ENCODE measurements at regions not wholly inside any gene's neighbourhood (a gene's known extent, or its start where the extent isn't known, plus 50 kb on each side); places are given as distances from the start of the nearest gene placed in this dataset.

- H3K27ac ChIP-seq (ENCODE audit: low read depth): no peak overlapping the region
- no peak overlapping the region for H3K4me3 Mint-ChIP-seq
- TF ChIP-seq EZH2phosphoT487 (IDR thresholded peaks at IDR 0.05; ENCODE audit: unreplicated experiment) (no peak), POLR2AphosphoS5 (IDR thresholded peaks at IDR 0.05; ENCODE audit: low read depth) (no peak), JUNB (IDR thresholded peaks at IDR 0.05; ENCODE audit: unreplicated experiment) (no peak), CREB1 (CRISPR knock-in tag; IDR thresholded peaks at IDR 0.05; ENCODE audit: low read depth) (no peak), STAT1 (IDR thresholded peaks at IDR 0.05; ENCODE audit: unreplicated experiment) (no peak), ETS1 (IDR thresholded peaks at IDR 0.05) (no peak), NANOG (IDR thresholded peaks at IDR 0.05; ENCODE audit: borderline replicate concordance) (no peak), ZNF331 (CRISPR knock-in tag; IDR thresholded peaks at IDR 0.05; ENCODE audit: low read depth) (no peak), ZNF462 (CRISPR knock-in tag; IDR thresholded peaks at IDR 0.05) (no peak), ZNF114 (CRISPR knock-in tag; IDR thresholded peaks at IDR 0.05) (no peak), CTCF (conservative IDR thresholded peaks at IDR 0.05; ENCODE audit: low read depth in 2 of 2) (no peak), EZH2 (IDR thresholded peaks at IDR 0.05; ENCODE audit: low read depth, unreplicated experiment) (no peak)
- TF ChIP-seq, protein P1, sequence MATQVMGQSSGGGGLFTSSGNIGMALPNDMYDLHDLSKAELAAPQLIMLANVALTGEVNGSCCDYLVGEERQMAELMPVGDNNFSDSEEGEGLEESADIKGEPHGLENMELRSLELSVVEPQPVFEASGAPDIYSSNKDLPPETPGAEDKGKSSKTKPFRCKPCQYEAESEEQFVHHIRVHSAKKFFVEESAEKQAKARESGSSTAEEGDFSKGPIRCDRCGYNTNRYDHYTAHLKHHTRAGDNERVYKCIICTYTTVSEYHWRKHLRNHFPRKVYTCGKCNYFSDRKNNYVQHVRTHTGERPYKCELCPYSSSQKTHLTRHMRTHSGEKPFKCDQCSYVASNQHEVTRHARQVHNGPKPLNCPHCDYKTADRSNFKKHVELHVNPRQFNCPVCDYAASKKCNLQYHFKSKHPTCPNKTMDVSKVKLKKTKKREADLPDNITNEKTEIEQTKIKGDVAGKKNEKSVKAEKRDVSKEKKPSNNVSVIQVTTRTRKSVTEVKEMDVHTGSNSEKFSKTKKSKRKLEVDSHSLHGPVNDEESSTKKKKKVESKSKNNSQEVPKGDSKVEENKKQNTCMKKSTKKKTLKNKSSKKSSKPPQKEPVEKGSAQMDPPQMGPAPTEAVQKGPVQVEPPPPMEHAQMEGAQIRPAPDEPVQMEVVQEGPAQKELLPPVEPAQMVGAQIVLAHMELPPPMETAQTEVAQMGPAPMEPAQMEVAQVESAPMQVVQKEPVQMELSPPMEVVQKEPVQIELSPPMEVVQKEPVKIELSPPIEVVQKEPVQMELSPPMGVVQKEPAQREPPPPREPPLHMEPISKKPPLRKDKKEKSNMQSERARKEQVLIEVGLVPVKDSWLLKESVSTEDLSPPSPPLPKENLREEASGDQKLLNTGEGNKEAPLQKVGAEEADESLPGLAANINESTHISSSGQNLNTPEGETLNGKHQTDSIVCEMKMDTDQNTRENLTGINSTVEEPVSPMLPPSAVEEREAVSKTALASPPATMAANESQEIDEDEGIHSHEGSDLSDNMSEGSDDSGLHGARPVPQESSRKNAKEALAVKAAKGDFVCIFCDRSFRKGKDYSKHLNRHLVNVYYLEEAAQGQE (IDR thresholded peaks at IDR 0.05; ENCODE audit: unreplicated experiment): no peak
- H2AFZ ChIP-seq: no peak overlapping the region
- no peaks in the 10 kb centered on the region for H3K27me3 ChIP-seq (ENCODE audit: insufficient read depth)
- no peaks in the 10 kb centered on the region for H4K20me1 ChIP-seq (replicated peaks; ENCODE audit: insufficient read depth)
- H3K4me1 ChIP-seq (ENCODE audit: insufficient read depth): no peaks in the 10 kb centered on the region
- ATAC-seq: no peak
- no peaks in the 10 kb centered on the region for H3K79me2 ChIP-seq (replicated peaks; ENCODE audit: insufficient read depth)
- no peaks in the 10 kb centered on the region for H3K4me1 Mint-ChIP-seq
- H3K4me2 ChIP-seq: no peak overlapping the region
- H3K4me3 ChIP-seq: no peak overlapping the region
- no peaks in the 10 kb centered on the region for H3F3A ChIP-seq (replicated peaks; ENCODE audit: low read depth)
- H3K9me2 ChIP-seq (ENCODE audit: insufficient read depth): no peaks in the 10 kb centered on the region
- H3K36me3 Mint-ChIP-seq (ENCODE audit: low read depth): no peaks in the 10 kb centered on the region
- H3K27me3 Mint-ChIP-seq (ENCODE audit: insufficient read depth, low read depth, poor library complexity): peaks cover 4% of the 10 kb centered on the region
- no peaks in the 10 kb centered on the region for H3K9me3 Mint-ChIP-seq
- no peak overlapping the region for H3K27ac Mint-ChIP-seq
- no peaks in the 10 kb centered on the region for H3K36me3 ChIP-seq (ENCODE audit: insufficient read depth)
- DNase-seq (ENCODE audit: low spot score): no peak
Measured at GRCh38 chr11:127995921-127996320, 591.4 kb downstream of the ETS1 start.

Data from GM23338 (cell line).